ENCODE measurements at regions not wholly inside any gene's neighbourhood (a gene's known extent, or its start where the extent isn't known, plus 50 kb on each side); places are given as distances from the start of the nearest gene placed in this dataset.

- no peaks in the 10 kb centered on the region for H3K36me3 ChIP-seq
- TF ChIP-seq EZH2 (IDR thresholded peaks at IDR 0.05) (no peak), EZH2phosphoT487 (IDR thresholded peaks at IDR 0.05) (no peak), CTCF (IDR thresholded peaks at IDR 0.05) (no peak)
- Mint-ChIP-seq H3K4me3 (no peak overlapping the region), H3K27ac (no peak overlapping the region), H3K27me3 (ENCODE audit: insufficient read depth, low read depth) (no peaks in the 10 kb centered on the region), H3K4me1 (no peaks in the 10 kb centered on the region), H3K36me3 (no peaks in the 10 kb centered on the region), H3K9me3 (no peaks in the 10 kb centered on the region)
- H3K27me3 ChIP-seq = no peaks in the 10 kb centered on the region
- no peaks in the 10 kb centered on the region for H3F3A ChIP-seq (ENCODE audit: low read depth)
- no peaks in the 10 kb centered on the region for H4K20me1 ChIP-seq (ENCODE audit: low read depth)
- no peak overlapping the region for H3K4me3 ChIP-seq
- H3K9me3 ChIP-seq (ENCODE audit: low read depth) = no peaks in the 10 kb centered on the region
- no peaks in the 10 kb centered on the region for H3K4me1 ChIP-seq
- no peak overlapping the region for H2AFZ ChIP-seq (replicated peaks)
- no peak overlapping the region for H3K4me2 ChIP-seq
- H3K27ac ChIP-seq = no peak overlapping the region
- H3K9ac ChIP-seq = no peak overlapping the region
- H3K79me2 ChIP-seq (ENCODE audit: low read depth) = no peaks in the 10 kb centered on the region
- no peak for DNase-seq (ENCODE audit: low spot score)
Observed at GRCh38 chr6:74937936-74938335, 267.9 kb downstream of the COL12A1 start.

- no peak overlapping the region for H2AFZ ChIP-seq (replicated peaks)
- no peaks in the 10 kb centered on the region for H3K9me3 Mint-ChIP-seq
- H3K4me3 ChIP-seq = no peak overlapping the region
- H3K27ac ChIP-seq = no peak overlapping the region
- no peak overlapping the region for H3K27ac Mint-ChIP-seq
- DNase-seq (ENCODE audit: low spot score) = no peak
- no peaks in the 10 kb centered on the region for H3K4me1 ChIP-seq
- no peaks in the 10 kb centered on the region for H4K20me1 ChIP-seq (ENCODE audit: low read depth)
- H3K79me2 ChIP-seq (ENCODE audit: low read depth) = no peaks in the 10 kb centered on the region
- no peak overlapping the region for H3K4me3 Mint-ChIP-seq
- H3K4me2 ChIP-seq = no peak overlapping the region
- no peaks in the 10 kb centered on the region for H3K27me3 ChIP-seq
- no peaks in the 10 kb centered on the region for H3K27me3 Mint-ChIP-seq (ENCODE audit: insufficient read depth, low read depth)
- no peak overlapping the region for H3K9ac ChIP-seq
- H3F3A ChIP-seq (ENCODE audit: low read depth) = no peaks in the 10 kb centered on the region
- H3K9me3 ChIP-seq (ENCODE audit: low read depth) = no peaks in the 10 kb centered on the region
- no peaks in the 10 kb centered on the region for H3K36me3 Mint-ChIP-seq
- no peaks in the 10 kb centered on the region for H3K36me3 ChIP-seq
- TF ChIP-seq EZH2phosphoT487 (IDR thresholded peaks at IDR 0.05) (no peak), EZH2 (IDR thresholded peaks at IDR 0.05) (no peak), CTCF (IDR thresholded peaks at IDR 0.05) (no peak)
- peaks cover 2% of the 10 kb centered on the region for H3K4me1 Mint-ChIP-seq
Observed at GRCh38 chr6:74936886-74937285, 269.0 kb downstream of the COL12A1 start.

DNA sequence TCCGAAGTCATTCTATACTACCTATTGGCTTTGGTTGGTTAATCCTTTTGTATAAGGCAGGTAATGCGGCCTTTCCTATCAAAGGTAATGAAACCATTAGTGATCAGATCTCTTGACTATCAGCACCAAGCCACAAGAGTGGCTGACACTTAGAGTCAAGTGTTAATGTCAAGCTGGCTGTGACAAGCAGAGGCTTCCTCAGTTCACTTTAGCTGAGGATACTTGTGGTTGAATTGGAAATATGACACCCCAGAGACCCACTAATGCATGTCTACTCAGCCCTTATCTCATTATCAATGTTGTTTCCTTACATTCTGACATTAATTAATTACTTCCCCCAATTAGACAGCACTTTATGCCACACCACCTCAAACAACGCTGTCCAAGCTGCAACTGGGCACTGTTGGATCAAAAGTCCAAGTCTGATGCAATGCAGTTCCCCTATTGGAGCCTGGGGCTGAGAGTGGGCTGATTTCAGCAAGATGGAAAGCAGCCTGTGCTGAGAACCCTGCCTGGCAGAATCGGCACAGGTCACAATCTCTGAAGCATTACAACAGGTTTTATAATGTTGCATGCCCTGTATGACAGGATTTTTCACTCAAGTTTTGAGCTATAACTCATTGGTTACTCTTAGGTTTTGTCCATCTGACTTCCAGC is 273.5 kb downstream of the COL12A1 start:
- DNase-seq (ENCODE audit: low spot score) = no peak
- Histone ChIP-seq H2AFZ (replicated peaks) (no peak overlapping the region), H4K20me1 (ENCODE audit: low read depth) (no peaks in the 10 kb centered on the region), H3K4me1 (no peaks in the 10 kb centered on the region), H3K9ac (no peak overlapping the region), H3K27ac (no peak overlapping the region), H3K4me2 (no peak overlapping the region), H3K9me3 (ENCODE audit: low read depth) (no peaks in the 10 kb centered on the region), H3K4me3 (no peak overlapping the region), H3K79me2 (ENCODE audit: low read depth) (no peaks in the 10 kb centered on the region), H3K36me3 (no peaks in the 10 kb centered on the region), H3K27me3 (no peaks in the 10 kb centered on the region), H3F3A (ENCODE audit: low read depth) (no peaks in the 10 kb centered on the region)
- Mint-ChIP-seq H3K36me3 (no peaks in the 10 kb centered on the region), H3K27me3 (ENCODE audit: insufficient read depth, low read depth) (no peaks in the 10 kb centered on the region), H3K27ac (no peak overlapping the region), H3K4me1 (peaks cover 2% of the 10 kb centered on the region), H3K4me3 (no peak overlapping the region), H3K9me3 (no peaks in the 10 kb centered on the region)
- no peak for TF ChIP-seq CTCF (IDR thresholded peaks at IDR 0.05)
- no peak for TF ChIP-seq EZH2 (IDR thresholded peaks at IDR 0.05)
- no peak for TF ChIP-seq EZH2phosphoT487 (IDR thresholded peaks at IDR 0.05)
